Vagina (tissue), 2 donors: ENCODE measurements at regions not wholly inside any gene's neighbourhood (a gene's known extent, or its start where the extent isn't known, plus 50 kb on each side); places are given as distances from the start of the nearest gene placed in this dataset.

ENCODE experiments used
- DNase-seq, 2 donors: peaks; one replicate each; pipeline ENCODE4 v3.0.0-alpha.2; 2017; ENCODE audit errors: extremely low spot score in 2 of 2
- H3K27ac ChIP-seq: fragments of 200-600 bp; sonication (generic); one replicate; pipeline ENCODE4 v1.5.1; 2019
- H3K27me3 ChIP-seq: fragments of 200-600 bp; sonication (generic); one replicate; pipeline ENCODE4 v1.5.1; 2019
- H3K36me3 ChIP-seq, 2 donors: fragments of 200-600 bp; sonication (generic); one replicate each; pipeline ENCODE4 v1.5.1; 2017 to 2019
- H3K4me1 ChIP-seq: fragments of 200-600 bp; sonication (generic); one replicate; pipeline ENCODE4 v1.5.1; 2019
- H3K4me3 ChIP-seq, 2 donors: fragments of 200-600 bp; sonication (generic); 1 replicate in 1 of 2; 2 replicates in 1 of 2; pipeline ENCODE4 v1.5.1; 2016 to 2019
- H3K9me3 ChIP-seq: fragments of 200-600 bp; sonication (generic); one replicate; pipeline ENCODE4 v1.5.1; 2019
- CTCF ChIP-seq, 3 experiments: fragments of 450-650 bp in 2 of 3; fragments of 200-600 bp in 1 of 3; sonication (generic) in 1 of 3; IDR thresholded peaks; one replicate each; pipeline ENCODE4 v1.5.1; 2017 to 2019; ENCODE audit warnings: antibody characterized with exemption in 3 of 3, mild to moderate bottlenecking in 2 of 3, moderate library complexity in 2 of 3
- POLR2A ChIP-seq, 2 donors: fragments of 450-650 bp; IDR thresholded peaks; one replicate each; pipeline ENCODE4 v1.6.1; 2017; ENCODE audit warnings: antibody characterized with exemption in 2 of 2, mild to moderate bottlenecking in 2 of 2, moderate library complexity in 2 of 2
- POLR2AphosphoS5 ChIP-seq, 2 donors: sonication (generic); formaldehyde crosslinking; IDR thresholded peaks; one replicate each; pipeline ENCODE4 v1.9.0; 2017; ENCODE audit warnings: antibody characterized with exemption in 2 of 2, mild to moderate bottlenecking in 2 of 2, low read depth in 1 of 2; ENCODE audit not compliant: insufficient read depth in 1 of 2
- intact Hi-C: fragments of 100-400 bp; cut with DNase I; formaldehyde crosslinking; loops from one replicate; pipeline ENCODE4 v1.15.1; 2023

DNA sequence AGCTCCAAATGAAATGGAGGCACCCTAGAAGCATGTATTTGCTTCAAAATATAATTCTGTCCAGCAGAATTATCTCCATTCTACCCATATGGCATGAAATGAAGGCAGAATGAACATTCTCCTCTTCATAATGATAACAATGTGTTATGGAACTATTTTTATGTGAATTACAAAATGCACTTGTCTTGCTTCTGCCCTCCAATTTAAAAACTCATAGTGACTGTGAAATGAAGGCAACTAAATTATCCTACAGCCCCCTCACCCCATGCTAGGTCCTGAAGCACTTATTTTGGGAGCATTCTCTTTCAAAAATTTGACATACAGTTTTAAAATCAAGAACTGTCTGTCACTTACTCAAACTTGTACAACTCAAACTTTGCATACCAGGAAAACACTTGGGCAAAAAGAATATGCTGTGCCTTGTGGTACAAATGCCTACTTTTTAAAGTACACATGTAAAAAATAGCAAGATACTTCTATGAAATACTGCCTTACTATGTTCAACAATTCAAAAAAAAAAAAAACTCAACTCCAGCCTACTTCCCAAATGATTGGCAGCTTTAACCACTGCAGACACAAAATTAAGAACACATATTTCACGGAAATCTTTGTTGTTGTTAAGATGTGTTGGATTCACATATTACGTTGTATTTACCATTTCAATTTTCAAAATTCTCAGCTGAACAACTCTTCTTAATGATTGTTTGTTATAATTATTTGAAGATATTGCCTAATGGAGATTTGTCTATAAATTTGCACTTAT is 213.3 kb upstream of the NFIA start:
- no peak overlapping the region for H3K4me3 ChIP-seq
- H3K27me3 ChIP-seq = no peaks in the 10 kb centered on the region
- H3K36me3 ChIP-seq = no peaks in the 10 kb centered on the region
- TF ChIP-seq POLR2A (IDR thresholded peaks at IDR 0.05) (no peak), POLR2AphosphoS5 (IDR thresholded peaks at IDR 0.05; ENCODE audit: insufficient read depth in 1 of 2, low read depth in 1 of 2) (no peak), CTCF (IDR thresholded peaks at IDR 0.05) (no peak)
- H3K4me1 ChIP-seq = no peaks in the 10 kb centered on the region
- DNase-seq = no peak
- intact Hi-C loops = no loop called here
- no peaks in the 10 kb centered on the region for H3K9me3 ChIP-seq
- no peak overlapping the region for H3K27ac ChIP-seq

DNA sequence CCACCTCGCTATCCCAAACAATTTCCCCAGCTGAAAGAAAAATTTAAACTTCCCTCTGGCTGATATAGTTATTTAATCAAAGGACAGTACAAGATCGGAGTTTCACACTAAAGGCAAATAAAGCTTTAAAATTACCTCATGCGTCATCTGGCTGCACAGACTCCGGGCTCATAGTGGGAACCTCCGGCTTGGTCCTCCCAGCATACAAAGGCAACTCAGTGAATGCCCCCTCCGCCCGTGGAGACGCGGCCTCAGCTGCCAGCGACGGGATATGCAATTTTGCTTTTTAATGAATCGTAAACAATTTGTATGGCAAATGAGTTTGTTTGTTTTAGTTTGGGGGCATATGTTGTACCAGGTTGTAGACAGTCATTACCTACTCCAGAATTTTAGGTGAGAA is 214.6 kb upstream of the NFIA start:
- H3K36me3 ChIP-seq = no peaks in the 10 kb centered on the region
- no peaks in the 10 kb centered on the region for H3K9me3 ChIP-seq
- DNase-seq = no peak
- no peak for TF ChIP-seq POLR2AphosphoS5 (IDR thresholded peaks at IDR 0.05; ENCODE audit: insufficient read depth in 1 of 2, low read depth in 1 of 2)
- TF ChIP-seq POLR2A (IDR thresholded peaks at IDR 0.05) = no peak
- no peak for TF ChIP-seq CTCF (IDR thresholded peaks at IDR 0.05)
- no peak overlapping the region for H3K27ac ChIP-seq
- no peak overlapping the region for H3K4me3 ChIP-seq
- intact Hi-C loops = no loop called here
- H3K27me3 ChIP-seq = no peaks in the 10 kb centered on the region
- no peaks in the 10 kb centered on the region for H3K4me1 ChIP-seq

GRCh38 chr1:60866917-60867531 is 215.3 kb upstream of the NFIA start:
- intact Hi-C loops = no loop called here
- Histone ChIP-seq H3K27me3 (no peaks in the 10 kb centered on the region), H3K9me3 (no peaks in the 10 kb centered on the region), H3K27ac (no peak overlapping the region), H3K36me3 (no peaks in the 10 kb centered on the region), H3K4me3 (no peak overlapping the region), H3K4me1 (no peaks in the 10 kb centered on the region)
- TF ChIP-seq POLR2AphosphoS5 (IDR thresholded peaks at IDR 0.05; ENCODE audit: insufficient read depth in 1 of 2, low read depth in 1 of 2) (peak in 1 of 2 donors; percentile 10), POLR2A (IDR thresholded peaks at IDR 0.05) (no peak), CTCF (IDR thresholded peaks at IDR 0.05) (no peak)
- DNase-seq = no peak

DNA sequence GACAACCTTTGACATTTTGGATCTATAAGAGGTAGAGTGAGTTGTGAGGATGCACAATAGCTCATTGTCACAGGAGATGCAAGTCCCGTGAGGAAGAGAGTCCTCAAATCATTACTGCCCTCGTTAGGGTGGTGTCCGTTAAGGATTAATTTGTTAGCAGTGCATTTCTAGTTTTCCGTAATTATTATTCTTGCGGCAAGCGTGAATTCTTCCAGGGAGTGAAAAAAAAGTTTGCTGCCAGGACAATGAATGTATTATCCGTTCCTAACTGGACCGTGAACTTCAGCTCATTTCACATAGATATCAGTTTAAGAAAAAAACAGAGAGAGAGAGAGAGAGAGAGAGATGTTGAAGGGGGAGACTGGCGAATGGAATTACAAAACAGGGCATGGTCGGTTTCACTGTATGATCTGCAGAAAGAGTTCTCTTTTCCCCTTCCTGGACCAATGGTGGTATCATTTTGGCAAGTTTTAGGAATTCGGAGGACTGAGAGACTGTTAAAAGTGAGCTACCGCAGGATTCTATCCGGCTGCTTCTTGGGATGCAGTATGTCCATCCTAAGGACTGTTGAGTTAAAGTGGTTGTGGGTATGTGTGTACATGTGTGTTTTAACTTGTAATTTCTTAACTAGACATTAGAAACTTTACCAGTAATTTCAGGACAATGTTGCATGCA is 216.0 kb upstream of the NFIA start:
- H3K36me3 ChIP-seq = no peaks in the 10 kb centered on the region
- H3K27ac ChIP-seq = no peak overlapping the region
- H3K27me3 ChIP-seq = no peaks in the 10 kb centered on the region
- no peak for DNase-seq
- no peaks in the 10 kb centered on the region for H3K9me3 ChIP-seq
- no peak for TF ChIP-seq POLR2A (IDR thresholded peaks at IDR 0.05)
- no peak for TF ChIP-seq POLR2AphosphoS5 (IDR thresholded peaks at IDR 0.05; ENCODE audit: insufficient read depth in 1 of 2, low read depth in 1 of 2)
- no peak for TF ChIP-seq CTCF (IDR thresholded peaks at IDR 0.05)
- H3K4me3 ChIP-seq = no peak overlapping the region
- intact Hi-C loops = no loop called here
- no peaks in the 10 kb centered on the region for H3K4me1 ChIP-seq

DNA sequence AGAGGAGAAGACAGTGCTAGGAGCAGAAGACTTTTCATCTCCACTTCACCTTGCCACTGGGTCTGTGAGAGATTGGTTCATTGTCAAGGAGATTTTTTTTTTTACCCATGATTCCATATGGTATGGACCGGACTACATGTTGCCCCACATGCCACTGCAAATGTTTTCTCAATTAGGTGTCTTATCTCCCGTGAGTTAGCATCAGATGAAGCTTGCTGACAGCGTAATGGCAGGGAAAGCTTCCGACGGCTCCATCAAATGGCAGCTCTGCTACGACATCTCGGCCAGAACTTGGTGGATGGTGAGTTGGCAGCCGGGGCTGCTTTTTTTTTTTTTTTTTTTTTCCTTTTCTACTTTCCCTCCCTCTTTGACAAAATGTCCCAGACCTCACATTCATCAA is 217.2 kb upstream of the NFIA start:
- intact Hi-C loops = no loop called here
- TF ChIP-seq CTCF (IDR thresholded peaks at IDR 0.05) (no peak), POLR2A (IDR thresholded peaks at IDR 0.05) (no peak), POLR2AphosphoS5 (IDR thresholded peaks at IDR 0.05; ENCODE audit: insufficient read depth in 1 of 2, low read depth in 1 of 2) (no peak)

More for the DNA sequence above, 217.2 kb upstream of the NFIA start:
- H3K4me3 ChIP-seq = no peak overlapping the region
- no peak for DNase-seq
- no peaks in the 10 kb centered on the region for H3K9me3 ChIP-seq
- no peaks in the 10 kb centered on the region for H3K27me3 ChIP-seq
- no peak overlapping the region for H3K27ac ChIP-seq
- no peaks in the 10 kb centered on the region for H3K4me1 ChIP-seq
- H3K36me3 ChIP-seq = no peaks in the 10 kb centered on the region
